Keratinocyte (primary cell): ENCODE measurements at regions not wholly inside any gene's neighbourhood (a gene's known extent, or its start where the extent isn't known, plus 50 kb on each side); places are given as distances from the start of the nearest gene placed in this dataset.

Experiments
- DNase-seq: peaks from one replicate; pipeline ENCODE4 v3.0.0-alpha.2; 2011; ENCODE audit warnings: low read depth, missing footprints, low spot score
- FAIRE-seq: peaks from 2 replicates; lab custom pipeline; 2011; peaks lifted over from hg19 to GRCh38; lab: Jason Lieb, UNC
- H2AFZ ChIP-seq: 2 replicates; pipeline ENCODE4 v1.6.0; 2012; ENCODE audit warnings: low read length, control low read depth, inconsistent platforms; ENCODE audit not compliant: control insufficient read depth
- H3K27ac ChIP-seq: 2 replicates; pipeline ENCODE4 v1.5.1; 2011; ENCODE audit warnings: low read length; ENCODE audit not compliant: control insufficient read depth, insufficient read depth
- H3K27me3 ChIP-seq: 3 replicates; pipeline ENCODE4 v1.6.0; 2011; ENCODE audit warnings: low read length; ENCODE audit not compliant: control insufficient read depth, insufficient read depth; ENCODE audit errors: extremely low read depth
- H3K36me3 ChIP-seq, 2 experiments: 2 replicates in 1 of 2; 3 replicates in 1 of 2; pipeline ENCODE4 v1.5.1; 2011; ENCODE audit warnings: low read length in 2 of 2, mild to moderate bottlenecking in 1 of 2; ENCODE audit not compliant: control insufficient read depth in 2 of 2, insufficient read depth in 2 of 2; ENCODE audit errors: extremely low read depth in 1 of 2
- H3K4me1 ChIP-seq: 3 replicates; pipeline ENCODE4 v1.5.1; 2011; ENCODE audit warnings: low read length; ENCODE audit not compliant: control insufficient read depth, insufficient read depth; ENCODE audit errors: extremely low read depth
- H3K4me2 ChIP-seq: 3 replicates; pipeline ENCODE4 v1.6.0; 2011; ENCODE audit warnings: low read depth, low read length; ENCODE audit not compliant: control insufficient read depth, insufficient read depth; ENCODE audit errors: extremely low read depth
- H3K4me3 ChIP-seq, 3 experiments: fragments of 200-600 bp in 1 of 3; sonication (generic) in 1 of 3; 2 replicates in 2 of 3; 3 replicates in 1 of 3; pipeline ENCODE4 v1.5.1; 2011 to 2016; ENCODE audit warnings: low read length in 3 of 3, mild to moderate bottlenecking in 3 of 3, control low read depth in 2 of 3, inconsistent platforms in 1 of 3, low read depth in 1 of 3, mixed read lengths in 1 of 3, mixed run types in 1 of 3, moderate library complexity in 1 of 3; ENCODE audit not compliant: control insufficient read depth in 2 of 3, insufficient read depth in 2 of 3; ENCODE audit errors: extremely low read depth in 1 of 3
- H3K79me2 ChIP-seq: 2 replicates; pipeline ENCODE4 v1.6.0; 2012; ENCODE audit warnings: low read length; ENCODE audit not compliant: control insufficient read depth, insufficient read depth
- H3K9ac ChIP-seq: 3 replicates; pipeline ENCODE4 v1.6.0; 2011; ENCODE audit warnings: low read length; ENCODE audit not compliant: control insufficient read depth, insufficient read depth; ENCODE audit errors: extremely low read depth
- H3K9me1 ChIP-seq: 3 replicates; pipeline ENCODE4 v1.6.0; 2011; ENCODE audit warnings: low read length; ENCODE audit not compliant: control insufficient read depth, insufficient read depth; ENCODE audit errors: extremely low read depth
- H3K9me3 ChIP-seq: 2 replicates; pipeline ENCODE4 v1.5.1; 2012; ENCODE audit warnings: low read depth, low read length; ENCODE audit not compliant: control insufficient read depth
- H4K20me1 ChIP-seq: 3 replicates; pipeline ENCODE4 v1.6.0; 2011; ENCODE audit warnings: low read length; ENCODE audit not compliant: control insufficient read depth, insufficient read depth; ENCODE audit errors: extremely low read depth
- CTCF ChIP-seq, 3 experiments: IDR thresholded peaks in 1 of 3; conservative IDR thresholded peaks in 1 of 3; optimal IDR thresholded peaks in 1 of 3; 2 replicates in 2 of 3; 3 replicates in 1 of 3; pipeline versions ENCODE3 to v1.5.1; 2011; ENCODE audit warnings: low read length in 3 of 3, mild to moderate bottlenecking in 3 of 3, moderate library complexity in 2 of 3, control low read depth in 1 of 3, inconsistent platforms in 1 of 3; ENCODE audit not compliant: insufficient read depth in 2 of 3; ENCODE audit errors: extremely low read depth in 1 of 3
- EZH2 ChIP-seq: IDR thresholded peaks from one replicate; pipeline ENCODE4 v1.6.1; 2012; ENCODE audit warnings: inconsistent platforms, mild to moderate bottlenecking, low read length, moderate library complexity
- dilution Hi-C: fragments of 300-500 bp; cut with MboI; formaldehyde crosslinking; loops from one replicate; pipeline ENCODE4 v1.7.0; 2020; ENCODE audit warnings: low sequenced_read_pairs; ENCODE audit not compliant: extremely low pct_ligation_motif_present

- FAIRE-seq: no peak
- dilution Hi-C loops: no loop called here
- TF ChIP-seq EZH2 (no peak), CTCF (optimal IDR thresholded peaks at IDR 0.05 in 1 of 3, IDR thresholded peaks at IDR 0.05 in 1 of 3, conservative IDR thresholded peaks at IDR 0.05 in 1 of 3; ENCODE audit: extremely low read depth in 1 of 3, insufficient read depth in 2 of 3, low read length in 3 of 3) (no peak)
Measured at GRCh38 chr5:25500635-25501034, 855.9 kb upstream of the CDH10 start.

GRCh38 chr5:25489834-25490538, 845.2 kb upstream of the CDH10 start:
- TF ChIP-seq CTCF (optimal IDR thresholded peaks at IDR 0.05 in 1 of 3, IDR thresholded peaks at IDR 0.05 in 1 of 3, conservative IDR thresholded peaks at IDR 0.05 in 1 of 3; ENCODE audit: extremely low read depth in 1 of 3, insufficient read depth in 2 of 3, low read length in 3 of 3) (no peak), EZH2 (no peak)
- H4K20me1 ChIP-seq: no peaks in the 10 kb centered on the region
- H3K9me1 ChIP-seq: no peaks in the 10 kb centered on the region
- no peak overlapping the region for H3K9ac ChIP-seq
- FAIRE-seq: no peak
- no peaks in the 10 kb centered on the region for H3K27me3 ChIP-seq
- no peak for DNase-seq
- no peaks in the 10 kb centered on the region for H3K4me1 ChIP-seq
- H3K4me3 ChIP-seq: no peak overlapping the region
- H3K36me3 ChIP-seq: no peaks in the 10 kb centered on the region
- H3K9me3 ChIP-seq: no peaks in the 10 kb centered on the region
- H2AFZ ChIP-seq: no peak overlapping the region
- no peak overlapping the region for H3K27ac ChIP-seq
- no peaks in the 10 kb centered on the region for H3K79me2 ChIP-seq
- no peak overlapping the region for H3K4me2 ChIP-seq
- dilution Hi-C loops: no loop called here

More at GRCh38 chr5:25500635-25501034, 855.9 kb upstream of the CDH10 start:
- no peaks in the 10 kb centered on the region for H3K9me1 ChIP-seq
- no peak overlapping the region for H2AFZ ChIP-seq
- H3K27ac ChIP-seq: no peak overlapping the region
- H3K4me2 ChIP-seq: no peak overlapping the region
- H3K9me3 ChIP-seq: no peaks in the 10 kb centered on the region
- no peaks in the 10 kb centered on the region for H4K20me1 ChIP-seq
- H3K4me3 ChIP-seq: no peak overlapping the region
- H3K9ac ChIP-seq: no peak overlapping the region
- no peaks in the 10 kb centered on the region for H3K4me1 ChIP-seq
- no peak for DNase-seq
- H3K36me3 ChIP-seq: no peaks in the 10 kb centered on the region
- no peaks in the 10 kb centered on the region for H3K79me2 ChIP-seq
- H3K27me3 ChIP-seq: no peaks in the 10 kb centered on the region
